Sigmoid colon (tissue), 4 donors: ENCODE measurements at regions not wholly inside any gene's neighbourhood (a gene's known extent, or its start where the extent isn't known, plus 50 kb on each side); places are given as distances from the start of the nearest gene placed in this dataset.

Experiments
- EP300 ChIP-seq, 4 donors: sonication (generic); formaldehyde crosslinking; IDR thresholded peaks; one replicate each; pipeline ENCODE4 v1.6.1; 2017; ENCODE audit warnings: antibody characterized with exemption in 4 of 4
- TF ChIP-seq, protein P1 (sequence below), 4 experiments: fragments of 450-650 bp in 3 of 4; fragments of 200-600 bp in 1 of 4; IDR thresholded peaks; one replicate each; pipeline ENCODE4 v1.5.1; 2016 to 2019; ENCODE audit warnings: antibody characterized with exemption in 4 of 4, mild to moderate bottlenecking in 3 of 4, moderate library complexity in 2 of 4

- TF ChIP-seq, protein P1, sequence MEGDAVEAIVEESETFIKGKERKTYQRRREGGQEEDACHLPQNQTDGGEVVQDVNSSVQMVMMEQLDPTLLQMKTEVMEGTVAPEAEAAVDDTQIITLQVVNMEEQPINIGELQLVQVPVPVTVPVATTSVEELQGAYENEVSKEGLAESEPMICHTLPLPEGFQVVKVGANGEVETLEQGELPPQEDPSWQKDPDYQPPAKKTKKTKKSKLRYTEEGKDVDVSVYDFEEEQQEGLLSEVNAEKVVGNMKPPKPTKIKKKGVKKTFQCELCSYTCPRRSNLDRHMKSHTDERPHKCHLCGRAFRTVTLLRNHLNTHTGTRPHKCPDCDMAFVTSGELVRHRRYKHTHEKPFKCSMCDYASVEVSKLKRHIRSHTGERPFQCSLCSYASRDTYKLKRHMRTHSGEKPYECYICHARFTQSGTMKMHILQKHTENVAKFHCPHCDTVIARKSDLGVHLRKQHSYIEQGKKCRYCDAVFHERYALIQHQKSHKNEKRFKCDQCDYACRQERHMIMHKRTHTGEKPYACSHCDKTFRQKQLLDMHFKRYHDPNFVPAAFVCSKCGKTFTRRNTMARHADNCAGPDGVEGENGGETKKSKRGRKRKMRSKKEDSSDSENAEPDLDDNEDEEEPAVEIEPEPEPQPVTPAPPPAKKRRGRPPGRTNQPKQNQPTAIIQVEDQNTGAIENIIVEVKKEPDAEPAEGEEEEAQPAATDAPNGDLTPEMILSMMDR (IDR thresholded peaks at IDR 0.05) = no peak
- no peak for TF ChIP-seq EP300 (IDR thresholded peaks at IDR 0.05)
Observed at GRCh38 chr18:46393230-46393629, 263.8 kb downstream of the LOXHD1 start.
